Uterus (tissue), 2 donors: ENCODE measurements at regions not wholly inside any gene's neighbourhood (a gene's known extent, or its start where the extent isn't known, plus 50 kb on each side); places are given as distances from the start of the nearest gene placed in this dataset.

Source experiments
- CTCF ChIP-seq, 4 experiments: fragments of 200-600 bp in 2 of 4; fragments of 450-650 bp in 2 of 4; sonication (generic) in 2 of 4; IDR thresholded peaks; one replicate each; pipeline ENCODE4 v1.5.1; 2016 to 2019; ENCODE audit warnings: antibody characterized with exemption in 4 of 4, mild to moderate bottlenecking in 2 of 4, moderate library complexity in 1 of 4
- POLR2A ChIP-seq, 2 donors: fragments of 450-650 bp; IDR thresholded peaks; one replicate each; pipeline ENCODE4 v1.6.1; 2016; ENCODE audit warnings: antibody characterized with exemption in 2 of 2, mild to moderate bottlenecking in 1 of 2, moderate library complexity in 1 of 2

- TF ChIP-seq CTCF (IDR thresholded peaks at IDR 0.05) (no peak), POLR2A (IDR thresholded peaks at IDR 0.05) (no peak)
These were observed 102.5 kb upstream of the KAZN start for GRCh38 chr1:14495996-14496395.
